K562 (cell line): ENCODE measurements at regions not wholly inside any gene's neighbourhood (a gene's known extent, or its start where the extent isn't known, plus 50 kb on each side); places are given as distances from the start of the nearest gene placed in this dataset.

ENCODE experiments used
- ATAC-seq: fragments of 200-7000 bp; cut with Tn5 transposase; 3 replicates; pipeline ENCODE4 v1.9.1; 2020; ENCODE audit warnings: moderate library complexity
- BruUV-seq: library from RNA; stranded (reverse); fragments of 400-500 nt; replicated peaks from 2 replicates; lab custom pipeline; 2021; lab: Mats Ljungman, UMichigan
- CTCF ChIA-PET: fragments of 300-600 bp; formaldehyde crosslinking; extraction: SDS; loops from one replicate; lab custom pipeline; 2021; ENCODE audit warnings: low intra/inter-chr PET ratio; lab: Yijun Ruan, JAX
- POLR2A ChIA-PET: fragments of 300-600, 350-650 bp; sonication (Branson Sonifier 250); formaldehyde crosslinking; extraction: SDS; loops from one replicate; lab custom pipeline; 2021; ENCODE audit warnings: antibody characterized with exemption, inconsistent platforms; lab: Yijun Ruan, JAX
- DNase-seq, 4 experiments: peaks; one replicate each; pipeline versions ENCODE4 v3.0.0 to v3.0.0-alpha.2; 2011 to 2018; ENCODE audit warnings: low spot score in 3 of 4, mixed read lengths in 3 of 4; ENCODE audit errors: extremely low read depth in 1 of 4
- FAIRE-seq: peaks from 2 replicates; lab custom pipeline; 2011; peaks lifted over from hg19 to GRCh38; lab: Jason Lieb, UNC
- H2AFZ ChIP-seq: 2 replicates; pipeline ENCODE4 v1.6.0; 2011; ENCODE audit warnings: low read depth, low read length, control low read depth, inconsistent platforms
- H3K27ac ChIP-seq: fragments of 200-600 bp; 3 replicates; pipeline ENCODE4 v1.8.0; 2011; ENCODE audit warnings: low read depth, mild to moderate bottlenecking, control low read depth, inconsistent platforms, low read length, moderate library complexity, mixed read lengths; ENCODE audit errors: extremely low read depth
- H3K27me3 ChIP-seq, 2 experiments: fragments of 300-600 bp in 1 of 2; 2 replicates in 1 of 2; 3 replicates in 1 of 2; pipeline versions ENCODE4 v1.6.0 to v1.8.0; 2011; ENCODE audit warnings: inconsistent platforms in 2 of 2, low read length in 2 of 2, mild to moderate bottlenecking in 1 of 2, mixed read lengths in 1 of 2, moderate library complexity in 1 of 2; ENCODE audit not compliant: control insufficient read depth in 2 of 2, insufficient read depth in 2 of 2
- H3K36me3 ChIP-seq: fragments of 300-600 bp; 3 replicates; pipeline ENCODE4 v1.8.0; 2011; ENCODE audit warnings: mild to moderate bottlenecking, low read length, inconsistent platforms; ENCODE audit not compliant: control insufficient read depth, insufficient read depth
- H3K4me1 ChIP-seq, 2 experiments: fragments of 200-600 bp in 1 of 2; replicated peaks in 1 of 2; 2 replicates in 1 of 2; 3 replicates in 1 of 2; pipeline versions ENCODE4 v1.5.1 to v1.8.0; 2011; ENCODE audit warnings: inconsistent platforms in 2 of 2, low read length in 2 of 2, mild to moderate bottlenecking in 1 of 2, mixed read lengths in 1 of 2, moderate library complexity in 1 of 2; ENCODE audit not compliant: control insufficient read depth in 2 of 2, insufficient read depth in 2 of 2
- H3K4me2 ChIP-seq: 2 replicates; pipeline ENCODE4 v1.6.1; 2011; ENCODE audit warnings: low read length, control low read depth, inconsistent platforms, mixed read lengths; ENCODE audit not compliant: insufficient read depth
- H3K4me3 ChIP-seq: fragments of 200-600 bp; sonication (generic), shearing (Covaris generic); 2 replicates; pipeline ENCODE4 v1.5.1; 2016; ENCODE audit warnings: control low read depth, inconsistent platforms
- H3K79me2 ChIP-seq: fragments of 200-600 bp; 3 replicates; pipeline ENCODE4 v1.8.0; 2011; ENCODE audit warnings: low read length, inconsistent platforms; ENCODE audit not compliant: control insufficient read depth, insufficient read depth
- H3K9ac ChIP-seq, 2 experiments: 2 replicates each; pipeline versions ENCODE4 v1.6.0 to v1.6.1; 2011; ENCODE audit warnings: low read depth in 2 of 2, low read length in 2 of 2, control low read depth in 1 of 2, inconsistent platforms in 1 of 2, mild to moderate bottlenecking in 1 of 2, mixed read lengths in 1 of 2; ENCODE audit not compliant: insufficient read depth in 1 of 2
- H3K9me1 ChIP-seq: one replicate; pipeline ENCODE4 v1.6.0; 2011; ENCODE audit warnings: inconsistent platforms, mild to moderate bottlenecking, low read length, moderate library complexity; ENCODE audit not compliant: control insufficient read depth, insufficient read depth
- H3K9me3 ChIP-seq: replicated peaks from 2 replicates; pipeline ENCODE4 v1.5.1; 2011; ENCODE audit warnings: low read depth, low read length, inconsistent platforms; ENCODE audit not compliant: control insufficient read depth, insufficient read depth
- H4K20me1 ChIP-seq: replicated peaks from 2 replicates; pipeline ENCODE4 v1.6.1; 2011; ENCODE audit warnings: low read length, inconsistent platforms, mixed read lengths; ENCODE audit not compliant: control insufficient read depth, insufficient read depth
- BRD4 ChIP-seq: fragments of 200-600 bp; sonication (generic); IDR thresholded peaks from 2 replicates; pipeline ENCODE4 v1.6.1; 2017; ENCODE audit warnings: inconsistent platforms
- CEBPZ ChIP-seq: fragments of 150-350 bp; IDR thresholded peaks from 2 replicates; pipeline ENCODE4 v1.6.1; 2014; ENCODE audit warnings: low read depth, mild to moderate bottlenecking, low read length, borderline replicate concordance
- IRF1 ChIP-seq: sonication (generic); formaldehyde crosslinking; IDR thresholded peaks from 2 replicates; pipeline ENCODE4 v1.8.0; 2022; ENCODE audit warnings: missing genetic modification reagents, mild to moderate bottlenecking, borderline replicate concordance
- JUND ChIP-seq, 2 experiments: IDR thresholded peaks; 2 replicates in 1 of 2; 3 replicates in 1 of 2; pipeline ENCODE4 v1.6.1; 2011; ENCODE audit warnings: borderline replicate concordance in 2 of 2, low read depth in 2 of 2, low read length in 2 of 2, improper control_type of control experiment in 1 of 2, missing biosample characterization in 1 of 2, missing genetic modification characterization in 1 of 2, missing genetic modification reagents in 1 of 2
- NBN ChIP-seq: fragments of 450-650 bp; IDR thresholded peaks from 2 replicates; pipeline ENCODE4 v1.6.1; 2016; ENCODE audit warnings: low read depth, mild to moderate bottlenecking
- PCBP1 ChIP-seq: fragments of 200-400 bp; formaldehyde crosslinking; IDR thresholded peaks from 2 replicates; pipeline ENCODE4 v1.6.1; 2018; ENCODE audit warnings: mild to moderate bottlenecking, low read depth, low read length; ENCODE audit not compliant: poor library complexity, severe bottlenecking
- PCBP2 ChIP-seq: fragments of 200-400 bp; formaldehyde crosslinking; IDR thresholded peaks from 2 replicates; pipeline ENCODE4 v1.6.1; 2018; ENCODE audit warnings: low read length, low read depth, mild to moderate bottlenecking, moderate library complexity; ENCODE audit not compliant: poor library complexity, severe bottlenecking
- RB1 ChIP-seq: fragments of 450-650 bp; IDR thresholded peaks from 2 replicates; pipeline ENCODE4 v1.6.1; 2017; ENCODE audit warnings: low read depth, mild to moderate bottlenecking
- RNF219 ChIP-seq: fragments of 250-450 bp; sonication (Bioruptor Pico); IDR thresholded peaks from 2 replicates; pipeline ENCODE4 v1.5.0; 2022; ENCODE audit warnings: mild to moderate bottlenecking
- SPI1 ChIP-seq: IDR thresholded peaks from 2 replicates; pipeline ENCODE4 v1.6.1; 2011; ENCODE audit warnings: low read depth, low read length, control low read depth, borderline replicate concordance
- STAT5A ChIP-seq: IDR thresholded peaks from 2 replicates; pipeline ENCODE4 v1.6.1; 2012; ENCODE audit warnings: low read length, inconsistent platforms, borderline replicate concordance
- TBP ChIP-seq: optimal IDR thresholded peaks from 2 replicates; pipeline ENCODE3; 2011; ENCODE audit warnings: low read depth, low read length, improper control_type of control experiment
- TCF7L2 ChIP-seq: fragments of 150-350 bp; IDR thresholded peaks from 2 replicates; pipeline ENCODE4 v1.6.1; 2016; ENCODE audit warnings: low read depth, mild to moderate bottlenecking, low read length, moderate library complexity
- XRCC4 ChIP-seq: IDR thresholded peaks from one replicate; pipeline ENCODE4 v1.6.1; 2011; ENCODE audit not compliant: insufficient read depth, insufficient read length; ENCODE audit errors: extremely low read depth
- ZNF232 ChIP-seq: sonication (generic); formaldehyde crosslinking; IDR thresholded peaks from 2 replicates; pipeline ENCODE4 v1.8.0; 2022; ENCODE audit warnings: mild to moderate bottlenecking, missing genetic modification reagents
- ZNF644 ChIP-seq: fragments of 200-800 bp; sonication (Bioruptor generic); IDR thresholded peaks from 2 replicates; pipeline ENCODE4 v1.6.1; 2016; ENCODE audit warnings: low read depth, missing genetic modification characterization, missing compliant biosample characterization
- ZNF75A ChIP-seq: fragments of 450-650 bp; formaldehyde crosslinking; IDR thresholded peaks from 2 replicates; pipeline ENCODE4 v1.4.0; 2020; ENCODE audit warnings: mild to moderate bottlenecking
- WGBS: fragments of 100-300 bp; shearing (Covaris generic); methylation state at CpG from one replicate; pipeline ENCODE4 v1.1.6; 2016; ENCODE audit warnings: low coverage, mixed read lengths; ENCODE audit not compliant: insufficient coverage; ENCODE audit errors: missing lambda C conversion rate; 5-methylcytosine and 5-hydroxymethylcytosine counted together
- in situ Hi-C: fragments of 300-500 bp; cut with MboI; formaldehyde crosslinking; loops from 4 replicates; pipeline ENCODE4 v1.15.0; 2018; ENCODE audit warnings: inconsistent platforms, mixed read lengths
- intact Hi-C: fragments of 100-400 bp; cut with micrococcal nuclease; formaldehyde crosslinking; loops from 2 replicates; pipeline ENCODE4 v1.14.2; 2022

GRCh38 chr11:86161837-86162236, 82.7 kb upstream of the EED start:
- Histone ChIP-seq H4K20me1 (no peaks in the 10 kb centered on the region), H3K9ac (peak overlapping the region; percentile 56 to 64; a peak in 3 of 4 replicates), H3K79me2 (no peaks in the 10 kb centered on the region), H3K4me3 (no peak overlapping the region), H3K9me1 (no peaks in the 10 kb centered on the region), H3K27ac (peak overlapping the region; percentile 80), H3K27me3 (no peaks in the 10 kb centered on the region), H3K36me3 (no peaks in the 10 kb centered on the region; the same call in 2 of the 3 replicates), H3K4me1 (peaks cover 32 to 79% of the 10 kb centered on the region in 2 experiments), H2AFZ (peak overlapping the region; percentile 94), H3K9me3 (no peaks in the 10 kb centered on the region), H3K4me2 (peak overlapping the region; percentile 44)
- BruUV-seq: no TSS peak
- ATAC-seq: peak; percentile 3; the same call in 2 of the 3 replicates
- in situ Hi-C loops: no loop called here
- no peak for FAIRE-seq
- ChIA-PET POLR2A (interaction anchor here (0.5 to 3.4 kb wide), 11 partner anchors 9 to 148 kb away, joined by 3 to 18 read pairs (median 4); partner anchors contain the start of gene PICALM), CTCF (no interaction called here)
- intact Hi-C loops: no loop called here
- DNase-seq: no peak
- 30% methylated on average over 2 of the region's 2 CpGs for WGBS
- TF ChIP-seq SPI1: peak; percentile 63; the same call in 1 of the 2 replicates
- TF ChIP-seq RNF219 (CRISPR knock-in tag): no peak
- no peak for TF ChIP-seq TCF7L2
- no peak for TF ChIP-seq STAT5A
- TF ChIP-seq BRD4: no peak
- TF ChIP-seq NBN: no peak
- TF ChIP-seq CEBPZ: no peak
- 0 out of 2 replicates have a peak, but pooled peaks have one; percentile 45 for TF ChIP-seq ZNF644 (tag)
- TF ChIP-seq JUND (IDR thresholded peaks at IDR 0.05; ENCODE audit: borderline replicate concordance, low read depth, low read length): no peak
- peak; percentile 10; the same call in 1 of the 3 replicates for TF ChIP-seq JUND (tag; IDR thresholded peaks at IDR 0.05; ENCODE audit: borderline replicate concordance, low read depth, low read length)
- peak; percentile 25 for TF ChIP-seq TBP
- no peak for TF ChIP-seq ZNF75A
- no peak for TF ChIP-seq ZNF232 (CRISPR knock-in tag)
- no peak for TF ChIP-seq PCBP1
- TF ChIP-seq PCBP2: no peak
- no peak for TF ChIP-seq RB1
- no peak for TF ChIP-seq XRCC4
- no peak for TF ChIP-seq IRF1 (CRISPR knock-in tag)
